H9 (cell line): ENCODE measurements at regions not wholly inside any gene's neighbourhood (a gene's known extent, or its start where the extent isn't known, plus 50 kb on each side); places are given as distances from the start of the nearest gene placed in this dataset.

ENCODE experiments used
- DNase-seq: peaks from one replicate; pipeline ENCODE4 v3.0.0-alpha.2; 2017
- H2AFZ ChIP-seq: one replicate; pipeline ENCODE4 v1.6.1; 2013; ENCODE audit warnings: mild to moderate bottlenecking, low read length, control low read depth, moderate library complexity
- H2AK5ac ChIP-seq: 2 replicates; pipeline ENCODE4 v1.6.1; 2013; ENCODE audit warnings: low read length, control low read depth, mixed read lengths; ENCODE audit not compliant: insufficient read length
- H2BK120ac ChIP-seq: one replicate; pipeline ENCODE4 v1.6.1; 2013; ENCODE audit warnings: low read depth, mild to moderate bottlenecking, low read length, control low read depth, inconsistent platforms; ENCODE audit not compliant: poor library complexity, severe bottlenecking
- H2BK12ac ChIP-seq: 2 replicates; pipeline ENCODE4 v1.6.1; 2013; ENCODE audit warnings: low read length, control low read depth, mixed read lengths, low read depth; ENCODE audit not compliant: insufficient read length
- H2BK15ac ChIP-seq: 2 replicates; pipeline ENCODE4 v1.6.1; 2013; ENCODE audit warnings: low read depth, low read length, control low read depth
- H2BK20ac ChIP-seq: one replicate; pipeline ENCODE4 v1.6.1; 2013; ENCODE audit warnings: low read depth, mild to moderate bottlenecking, low read length, control low read depth, inconsistent platforms; ENCODE audit not compliant: poor library complexity, severe bottlenecking
- H2BK5ac ChIP-seq: 2 replicates; pipeline ENCODE4 v1.6.1; 2013; ENCODE audit warnings: low read length, control low read depth, mixed read lengths; ENCODE audit not compliant: insufficient read length
- H3K14ac ChIP-seq: 2 replicates; pipeline ENCODE4 v1.6.1; 2013; ENCODE audit warnings: low read length, control low read depth; ENCODE audit not compliant: insufficient read depth
- H3K18ac ChIP-seq: 2 replicates; pipeline ENCODE4 v1.6.1; 2013; ENCODE audit warnings: low read depth, mild to moderate bottlenecking, mixed read lengths, low read length, control low read depth; ENCODE audit not compliant: insufficient read length
- H3K23ac ChIP-seq: 2 replicates; pipeline ENCODE4 v1.6.1; 2013; ENCODE audit warnings: low read length, control low read depth, mixed read lengths, low read depth; ENCODE audit not compliant: insufficient read length
- H3K23me2 ChIP-seq: 2 replicates; pipeline ENCODE4 v1.6.1; 2013; ENCODE audit warnings: low read depth, mild to moderate bottlenecking, mixed read lengths, low read length, control low read depth; ENCODE audit not compliant: insufficient read length, poor library complexity, severe bottlenecking
- H3K27ac ChIP-seq: 2 replicates; pipeline ENCODE4 v1.5.1; 2013; ENCODE audit warnings: low read length, control low read depth, mixed read lengths, low read depth; ENCODE audit not compliant: insufficient read length
- H3K27me3 ChIP-seq: 2 replicates; pipeline ENCODE4 v1.6.1; 2013; ENCODE audit warnings: low read length, control low read depth, inconsistent platforms; ENCODE audit not compliant: insufficient read depth
- H3K4ac ChIP-seq: 2 replicates; pipeline ENCODE4 v1.6.1; 2013; ENCODE audit warnings: low read depth, mild to moderate bottlenecking, control low read depth, inconsistent platforms, low read length, moderate library complexity
- H3K4me1 ChIP-seq: 2 replicates; pipeline ENCODE4 v1.6.1; 2013; ENCODE audit warnings: low read length, control low read depth, inconsistent platforms; ENCODE audit not compliant: insufficient read depth
- H3K4me2 ChIP-seq: 2 replicates; pipeline ENCODE4 v1.6.1; 2013; ENCODE audit warnings: low read length, control low read depth, mixed read lengths; ENCODE audit not compliant: insufficient read length, insufficient read depth
- H3K56ac ChIP-seq: 2 replicates; pipeline ENCODE4 v1.6.1; 2013; ENCODE audit warnings: low read depth, mild to moderate bottlenecking, mixed read lengths, low read length, control low read depth; ENCODE audit not compliant: insufficient read length
- H3K79me1 ChIP-seq: 2 replicates; pipeline ENCODE4 v1.6.1; 2013; ENCODE audit warnings: low read depth, mild to moderate bottlenecking, moderate library complexity, low read length, control low read depth, inconsistent platforms; ENCODE audit not compliant: insufficient read depth, poor library complexity, severe bottlenecking
- H3K79me2 ChIP-seq: 2 replicates; pipeline ENCODE4 v1.6.1; 2013; ENCODE audit warnings: low read length, control low read depth, inconsistent platforms; ENCODE audit not compliant: insufficient read depth
- H3K9ac ChIP-seq: 2 replicates; pipeline ENCODE4 v1.6.1; 2013; ENCODE audit warnings: low read length, control low read depth, mixed read lengths; ENCODE audit not compliant: insufficient read length; ENCODE audit errors: extremely low read depth
- H3K9me3 ChIP-seq: one replicate; pipeline ENCODE4 v1.6.1; 2013; ENCODE audit warnings: low read depth, low read length, inconsistent platforms; ENCODE audit not compliant: control insufficient read depth
- H3T11ph ChIP-seq: one replicate; pipeline ENCODE4 v1.6.1; 2013; ENCODE audit warnings: mild to moderate bottlenecking, low read length, control low read depth, inconsistent platforms
- H4K20me1 ChIP-seq: one replicate; pipeline ENCODE4 v1.6.1; 2013; ENCODE audit not compliant: control insufficient read depth, insufficient read length, insufficient read depth
- H4K5ac ChIP-seq: 2 replicates; pipeline ENCODE4 v1.6.1; 2013; ENCODE audit warnings: low read depth, mild to moderate bottlenecking, mixed read lengths, low read length, control low read depth; ENCODE audit not compliant: insufficient read length
- H4K8ac ChIP-seq: replicated peaks from 2 replicates; pipeline ENCODE4 v1.6.1; 2013; ENCODE audit warnings: low read length, control low read depth, mixed read lengths, low read depth; ENCODE audit not compliant: insufficient read length
- H4K91ac ChIP-seq: 2 replicates; pipeline ENCODE4 v1.6.1; 2013; ENCODE audit warnings: low read depth, mild to moderate bottlenecking, moderate library complexity, mixed read lengths, low read length, control low read depth; ENCODE audit not compliant: insufficient read length
- H3K27ac Mint-ChIP-seq, 3 experiments: 2 replicates in 2 of 3; 3 replicates in 1 of 3; pipeline ENCODE4 v1.8.0; 2020 to 2021; ENCODE audit warnings: mixed read lengths in 3 of 3, mild to moderate bottlenecking in 1 of 3, moderate library complexity in 1 of 3
- H3K27me3 Mint-ChIP-seq: 2 replicates; pipeline ENCODE4 v1.8.0; 2021; ENCODE audit warnings: low read depth, mild to moderate bottlenecking, moderate library complexity, mixed read lengths
- H3K36me3 Mint-ChIP-seq, 3 experiments: 2 replicates in 2 of 3; 3 replicates in 1 of 3; pipeline ENCODE4 v1.8.0; 2020 to 2021; ENCODE audit warnings: low read depth in 3 of 3, mixed read lengths in 3 of 3; ENCODE audit not compliant: insufficient read depth in 1 of 3
- H3K4me1 Mint-ChIP-seq, 2 experiments: 2 replicates each; pipeline ENCODE4 v1.8.0; 2020; ENCODE audit warnings: mixed read lengths in 2 of 2
- H3K4me3 Mint-ChIP-seq, 2 experiments: 2 replicates in 1 of 2; 3 replicates in 1 of 2; pipeline ENCODE4 v1.8.0; 2020 to 2021; ENCODE audit warnings: mild to moderate bottlenecking in 2 of 2, mixed read lengths in 2 of 2, moderate library complexity in 1 of 2
- H3K9me3 Mint-ChIP-seq, 2 experiments: 2 replicates in 1 of 2; 3 replicates in 1 of 2; pipeline ENCODE4 v1.8.0; 2020; ENCODE audit warnings: mild to moderate bottlenecking in 2 of 2, mixed read lengths in 2 of 2, moderate library complexity in 1 of 2
- CTCF ChIP-seq: fragments of 200-600 bp; sonication (generic); conservative IDR thresholded peaks from 3 replicates; pipeline ENCODE4 v1.8.0; 2021; ENCODE audit warnings: antibody characterized with exemption, mild to moderate bottlenecking
- WGBS: extraction: QIAGEN DNeasy Blood & Tissue Kit; methylation state at CpG from one replicate; pipeline ENCODE4 v1.1.7; 2013; ENCODE audit warnings: missing lambda C conversion rate, low lambda C conversion rate, mixed read lengths; ENCODE audit not compliant: insufficient read length; ENCODE audit errors: extremely low coverage; 5-methylcytosine and 5-hydroxymethylcytosine counted together

DNA sequence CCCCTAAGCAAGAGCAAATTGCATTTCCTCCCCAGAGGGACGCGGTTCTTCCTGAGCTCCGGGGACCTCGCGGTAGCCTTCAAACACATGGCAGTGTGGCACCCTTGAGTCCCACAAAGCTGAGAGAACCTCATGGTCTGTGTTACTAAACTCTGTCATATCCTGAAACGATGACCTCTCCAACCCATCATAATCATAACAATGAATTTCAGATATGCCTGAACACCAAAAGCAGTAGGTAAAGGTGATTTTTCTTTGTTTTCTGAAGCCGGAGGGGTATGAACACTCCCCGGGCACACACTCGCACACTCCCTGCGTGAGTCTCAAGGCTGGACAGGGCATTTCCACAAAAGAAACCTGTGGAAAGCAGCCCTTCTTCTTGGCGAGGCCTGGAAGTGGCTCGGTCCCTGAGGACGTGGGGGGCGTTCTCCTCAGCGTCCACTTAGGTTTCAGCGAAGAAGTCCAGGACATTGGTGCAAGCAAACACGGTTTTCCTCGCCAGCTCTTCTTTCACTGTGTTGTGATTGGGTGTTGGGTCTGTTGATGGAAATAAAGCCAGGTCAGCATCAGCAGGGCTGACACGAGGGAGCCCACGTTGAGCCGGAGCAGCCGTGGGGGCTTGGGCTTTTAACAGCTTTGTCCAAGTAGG, 183.4 kb downstream of the ERMARD start:
- Histone ChIP-seq H3K23ac (no peak overlapping the region), H4K8ac (no peak overlapping the region), H2BK20ac (no peak overlapping the region), H2BK15ac (no peak overlapping the region), H4K20me1 (no peaks in the 10 kb centered on the region), H3K56ac (no peak overlapping the region), H3K4me1 (no peaks in the 10 kb centered on the region), H4K5ac (no peak overlapping the region), H3K4me2 (no peak overlapping the region), H2BK120ac (no peak overlapping the region), H3K9me3 (no peaks in the 10 kb centered on the region), H3K27me3 (no peaks in the 10 kb centered on the region; the same call in 1 of the 2 replicates), H2AK5ac (no peak overlapping the region), H3K18ac (no peak overlapping the region), H3K79me2 (no peaks in the 10 kb centered on the region), H3K4ac (no peak overlapping the region), H3K79me1 (no peaks in the 10 kb centered on the region), H2BK5ac (no peak overlapping the region), H3K27ac (no peak overlapping the region), H2AFZ (no peak overlapping the region), H3T11ph (no peak overlapping the region), H3K23me2 (no peaks in the 10 kb centered on the region), H4K91ac (no peak overlapping the region), H3K14ac (no peak overlapping the region), H3K9ac (no peak overlapping the region), H2BK12ac (no peak overlapping the region)
- Mint-ChIP-seq H3K4me1 (peaks cover 17 to 46% of the 10 kb centered on the region in 2 experiments), H3K9me3 (no peaks in the 10 kb centered on the region; a peak in 1 of 5 replicates), H3K27me3 (peaks cover 55% of the 10 kb centered on the region), H3K4me3 (no peak overlapping the region), H3K27ac (no peak overlapping the region; a peak in 1 of 7 replicates), H3K36me3 (no peaks in the 10 kb centered on the region; a peak in 2 of 7 replicates)
- TF ChIP-seq CTCF, result no peak
- no CpG with 5 or more reads among the region's 22 CpGs for WGBS
- no peak for DNase-seq
